ENCODE measurements at regions not wholly inside any gene's neighbourhood (a gene's known extent, or its start where the extent isn't known, plus 50 kb on each side); places are given as distances from the start of the nearest gene placed in this dataset.
"Not testable (repeated sequence)": the region's sequence is repeated elsewhere in the genome, so short reads cannot be mapped to it uniquely, and the experiment has no call there.

- DNase-seq: not testable (repeated sequence)
Measured at GRCh38 chr9:63814970-63815669, 1469.9 kb downstream of the FOXD4L5 start.

GRCh38 chr9:63813391-63814021, 1471.5 kb downstream of the FOXD4L5 start:
- peak; percentile 34 for DNase-seq
- ATAC-seq; intact Hi-C loops (cut with micrococcal nuclease): not testable (repeated sequence)

More at GRCh38 chr9:63814970-63815669, 1469.9 kb downstream of the FOXD4L5 start:
- intact Hi-C loops (cut with micrococcal nuclease); ATAC-seq: not testable (repeated sequence)

- ATAC-seq: peak; percentile 78
- intact Hi-C loops (cut with micrococcal nuclease); DNase-seq: not testable (repeated sequence)
Measured at GRCh38 chr9:63812822-63813221, 1472.2 kb downstream of the FOXD4L5 start.

GRCh38 chr9:63804205-63804604, 1480.8 kb downstream of the FOXD4L5 start:
- DNase-seq; intact Hi-C loops (cut with micrococcal nuclease); ATAC-seq: not testable (repeated sequence)

- intact Hi-C loops (cut with micrococcal nuclease); ATAC-seq; DNase-seq: not testable (repeated sequence)
Measured at GRCh38 chr9:63794081-63794685, 1490.8 kb downstream of the FOXD4L5 start.

- DNase-seq; intact Hi-C loops (cut with micrococcal nuclease); ATAC-seq: not testable (repeated sequence)
Measured at GRCh38 chr9:63787454-63787853, 1497.6 kb downstream of the FOXD4L5 start.

- DNase-seq; intact Hi-C loops (cut with micrococcal nuclease); ATAC-seq: not testable (repeated sequence)
Measured at GRCh38 chr9:63785059-63785458, 1500.0 kb downstream of the FOXD4L5 start.

- DNase-seq; ATAC-seq; intact Hi-C loops (cut with micrococcal nuclease): not testable (repeated sequence)
Measured at GRCh38 chr9:63784421-63784820, 1500.6 kb downstream of the FOXD4L5 start.

- intact Hi-C loops (cut with micrococcal nuclease); DNase-seq; ATAC-seq: not testable (repeated sequence)
Measured at GRCh38 chr9:63781817-63782439, 1503.1 kb downstream of the FOXD4L5 start.

- intact Hi-C loops (cut with micrococcal nuclease); DNase-seq: not testable (repeated sequence)
- ATAC-seq: peak; percentile 79
Measured at GRCh38 chr9:63781390-63781789, 1503.6 kb downstream of the FOXD4L5 start.

GRCh38 chr9:63776220-63776619, 1508.8 kb downstream of the FOXD4L5 start:
- ATAC-seq; intact Hi-C loops (cut with micrococcal nuclease); DNase-seq: not testable (repeated sequence)

- ATAC-seq; intact Hi-C loops (cut with micrococcal nuclease); DNase-seq: not testable (repeated sequence)
Measured at GRCh38 chr9:63775092-63775426, 1510.0 kb downstream of the FOXD4L5 start.

- intact Hi-C loops (cut with micrococcal nuclease); ATAC-seq; DNase-seq: not testable (repeated sequence)
Measured at GRCh38 chr9:63774369-63775091, 1510.5 kb downstream of the FOXD4L5 start.

- intact Hi-C loops (cut with micrococcal nuclease); DNase-seq; ATAC-seq: not testable (repeated sequence)
Measured at GRCh38 chr9:63762230-63762629, 1522.8 kb downstream of the FOXD4L5 start.

- ATAC-seq; DNase-seq; intact Hi-C loops (cut with micrococcal nuclease): not testable (repeated sequence)
Measured at GRCh38 chr9:63729021-63729420, 1556.0 kb downstream of the FOXD4L5 start.

- DNase-seq: no peak
- intact Hi-C loops (cut with micrococcal nuclease): no loop called here
- no peak for ATAC-seq
Measured at GRCh38 chr9:63728287-63728686, 1556.7 kb downstream of the FOXD4L5 start.

GRCh38 chr9:63708285-63708684, 1576.7 kb downstream of the FOXD4L5 start:
- intact Hi-C loops (cut with micrococcal nuclease); DNase-seq; ATAC-seq: not testable (repeated sequence)

GRCh38 chr9:63704456-63704855, 1580.6 kb downstream of the FOXD4L5 start:
- DNase-seq; intact Hi-C loops (cut with micrococcal nuclease); ATAC-seq: not testable (repeated sequence)

GRCh38 chr9:63703670-63704069, 1581.3 kb downstream of the FOXD4L5 start:
- DNase-seq: peak; percentile 73
- intact Hi-C loops (cut with micrococcal nuclease); ATAC-seq: not testable (repeated sequence)
